ENCODE measurements at regions not wholly inside any gene's neighbourhood (a gene's known extent, or its start where the extent isn't known, plus 50 kb on each side); places are given as distances from the start of the nearest gene placed in this dataset.
"Not testable (repeated sequence)": the region's sequence is repeated elsewhere in the genome, so short reads cannot be mapped to it uniquely, and the experiment has no call there.

DNA sequence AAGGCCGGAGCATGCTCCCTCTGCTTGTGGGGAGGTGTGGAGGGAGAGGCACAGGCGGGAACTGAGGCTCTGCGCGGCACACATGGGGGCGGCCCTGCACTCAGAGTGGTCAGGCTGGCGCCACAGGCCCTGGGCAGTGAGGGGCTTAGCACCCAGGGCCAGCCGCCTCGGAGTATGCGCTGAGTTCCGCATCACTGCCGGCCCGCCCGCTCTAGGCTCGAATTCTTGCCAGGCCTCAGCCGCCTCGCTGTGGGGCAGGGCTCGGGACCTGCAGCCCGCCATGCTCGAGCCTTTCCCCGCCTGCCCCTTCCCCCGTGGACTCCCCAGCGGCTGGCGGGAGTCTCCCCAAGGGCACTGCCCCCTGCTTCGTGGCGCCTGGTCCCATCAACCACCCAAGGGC, 905.9 kb downstream of the SPATA31A6 start:
- H3K9me3 Mint-ChIP-seq (ENCODE audit: low read depth, unreplicated experiment); H3K4me3 Mint-ChIP-seq (ENCODE audit: low read depth, unreplicated experiment); H3K27me3 Mint-ChIP-seq (ENCODE audit: unreplicated experiment); H3K36me3 Mint-ChIP-seq (ENCODE audit: insufficient read depth, unreplicated experiment); CTCF ChIA-PET; intact Hi-C loops (cut with micrococcal nuclease; ENCODE audit: unreplicated experiment); H3K27ac Mint-ChIP-seq (ENCODE audit: unreplicated experiment); H3K4me1 Mint-ChIP-seq (ENCODE audit: low read depth, unreplicated experiment); BruUV-seq (replicated peaks); DNase-seq: not testable (repeated sequence)

DNA sequence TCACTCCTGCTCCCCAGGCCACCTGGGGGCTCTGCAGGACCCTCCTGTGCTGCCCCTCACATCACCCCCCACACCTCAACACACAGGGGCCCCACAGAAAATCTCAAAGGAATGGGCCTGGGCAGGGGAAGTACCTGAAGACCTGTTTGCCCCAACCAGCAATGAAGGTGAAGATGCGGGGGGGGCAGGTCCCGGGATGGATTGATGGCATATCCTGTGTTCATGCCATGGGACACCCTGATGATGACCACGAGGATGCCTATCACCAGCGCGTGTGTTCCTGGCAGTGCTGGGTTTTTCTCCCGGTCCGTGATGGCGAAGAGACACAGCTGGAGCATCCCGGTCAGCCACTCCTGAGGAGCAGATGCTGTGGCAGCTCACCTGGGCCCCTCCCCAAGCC, 926.9 kb downstream of the SPATA31A6 start:
- BruUV-seq (replicated peaks); H3K36me3 Mint-ChIP-seq (ENCODE audit: insufficient read depth, unreplicated experiment); intact Hi-C loops (cut with micrococcal nuclease; ENCODE audit: unreplicated experiment); H3K4me3 Mint-ChIP-seq (ENCODE audit: low read depth, unreplicated experiment); H3K9me3 Mint-ChIP-seq (ENCODE audit: low read depth, unreplicated experiment); DNase-seq; H3K27ac Mint-ChIP-seq (ENCODE audit: unreplicated experiment); CTCF ChIA-PET; H3K27me3 Mint-ChIP-seq (ENCODE audit: unreplicated experiment); H3K4me1 Mint-ChIP-seq (ENCODE audit: low read depth, unreplicated experiment): not testable (repeated sequence)

DNA sequence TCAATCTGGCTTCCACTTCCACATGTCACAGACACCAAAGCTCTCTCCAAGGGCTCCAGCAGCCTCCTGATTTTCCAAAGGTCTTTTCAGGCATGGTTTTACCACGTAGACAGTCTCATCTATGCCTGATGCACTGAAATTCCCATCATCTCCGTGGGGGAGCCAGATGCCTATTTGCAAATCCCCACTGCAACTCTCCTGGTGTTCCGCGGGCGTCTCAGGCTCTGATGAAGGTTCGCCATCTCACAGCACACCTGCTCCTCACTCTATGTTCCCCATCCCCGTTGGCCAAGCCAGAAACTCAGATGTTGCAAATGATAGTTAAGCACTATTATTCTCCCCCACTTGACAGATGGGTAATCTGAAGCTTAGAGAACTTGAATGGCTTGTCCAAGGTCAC, 929.4 kb downstream of the SPATA31A6 start:
- DNase-seq; H3K4me1 Mint-ChIP-seq (ENCODE audit: low read depth, unreplicated experiment); BruUV-seq (replicated peaks); H3K27ac Mint-ChIP-seq (ENCODE audit: unreplicated experiment); H3K4me3 Mint-ChIP-seq (ENCODE audit: low read depth, unreplicated experiment); H3K27me3 Mint-ChIP-seq (ENCODE audit: unreplicated experiment); intact Hi-C loops (cut with micrococcal nuclease; ENCODE audit: unreplicated experiment); CTCF ChIA-PET; H3K9me3 Mint-ChIP-seq (ENCODE audit: low read depth, unreplicated experiment); H3K36me3 Mint-ChIP-seq (ENCODE audit: insufficient read depth, unreplicated experiment): not testable (repeated sequence)

DNA sequence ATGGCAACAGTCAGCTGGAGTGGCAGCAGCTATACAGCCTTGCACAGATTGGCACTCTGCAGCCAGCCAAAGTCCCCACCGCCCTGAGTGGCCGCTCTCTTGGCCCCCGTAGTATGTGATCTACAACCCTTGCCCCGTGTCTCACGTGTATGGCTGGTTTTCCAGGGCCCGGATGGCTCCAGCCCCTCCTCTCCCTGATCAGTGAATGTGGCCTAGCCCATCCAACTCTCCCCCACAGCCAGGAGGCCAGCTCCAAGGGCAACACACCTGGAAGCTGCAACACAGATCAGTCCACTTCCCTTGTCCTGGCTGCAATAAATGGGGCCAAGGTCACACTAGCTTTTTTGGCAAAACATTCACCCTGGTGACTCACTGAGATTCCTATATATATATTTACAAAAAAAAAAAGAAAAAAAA, 932.4 kb downstream of the SPATA31A6 start:
- H3K27me3 Mint-ChIP-seq (ENCODE audit: unreplicated experiment); intact Hi-C loops (cut with micrococcal nuclease; ENCODE audit: unreplicated experiment); H3K4me1 Mint-ChIP-seq (ENCODE audit: low read depth, unreplicated experiment); DNase-seq; H3K36me3 Mint-ChIP-seq (ENCODE audit: insufficient read depth, unreplicated experiment); BruUV-seq (replicated peaks); CTCF ChIA-PET; H3K9me3 Mint-ChIP-seq (ENCODE audit: low read depth, unreplicated experiment); H3K4me3 Mint-ChIP-seq (ENCODE audit: low read depth, unreplicated experiment); H3K27ac Mint-ChIP-seq (ENCODE audit: unreplicated experiment): not testable (repeated sequence)

DNA sequence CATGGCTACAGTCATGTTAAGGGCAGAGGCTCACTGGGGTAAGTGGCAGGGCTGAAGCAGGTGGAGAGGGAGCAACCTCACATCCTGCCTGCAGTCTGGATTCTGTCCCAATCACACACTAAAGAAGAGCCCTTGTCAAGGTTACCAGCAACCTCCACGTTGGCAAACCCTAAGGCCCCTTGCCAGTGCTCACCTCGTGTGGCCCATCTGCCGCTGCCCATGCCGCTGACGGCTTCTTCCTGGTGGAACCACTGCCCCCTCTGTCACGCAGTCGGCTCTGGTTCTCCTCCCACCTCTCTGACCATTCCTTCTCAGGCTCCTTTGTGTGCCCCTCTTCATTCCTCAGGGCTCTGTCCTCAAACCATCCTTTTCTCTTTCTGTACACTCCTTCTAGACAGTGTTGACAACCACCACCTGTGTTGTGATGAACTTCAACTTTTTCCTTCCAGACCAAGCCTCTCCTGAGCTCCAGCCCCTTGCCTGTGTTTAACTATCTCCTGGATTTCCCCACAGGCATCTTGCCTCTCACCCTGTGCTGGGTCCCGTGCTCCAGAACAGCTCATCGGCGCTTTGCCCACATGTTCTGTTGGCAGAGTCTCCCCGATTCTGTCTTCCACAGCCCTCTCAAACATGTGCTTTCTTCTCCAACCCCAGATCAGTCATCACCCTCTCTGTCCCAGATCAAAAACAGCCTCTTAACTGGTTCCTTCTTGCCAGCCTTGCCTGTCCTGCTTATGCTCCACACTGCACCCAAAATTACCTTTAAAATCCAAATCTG, 934.8 kb downstream of the SPATA31A6 start:
- DNase-seq; H3K4me1 Mint-ChIP-seq (ENCODE audit: low read depth, unreplicated experiment); H3K27ac Mint-ChIP-seq (ENCODE audit: unreplicated experiment); BruUV-seq (replicated peaks); intact Hi-C loops (cut with micrococcal nuclease; ENCODE audit: unreplicated experiment); H3K4me3 Mint-ChIP-seq (ENCODE audit: low read depth, unreplicated experiment); H3K27me3 Mint-ChIP-seq (ENCODE audit: unreplicated experiment); H3K9me3 Mint-ChIP-seq (ENCODE audit: low read depth, unreplicated experiment); H3K36me3 Mint-ChIP-seq (ENCODE audit: insufficient read depth, unreplicated experiment); CTCF ChIA-PET: not testable (repeated sequence)

DNA sequence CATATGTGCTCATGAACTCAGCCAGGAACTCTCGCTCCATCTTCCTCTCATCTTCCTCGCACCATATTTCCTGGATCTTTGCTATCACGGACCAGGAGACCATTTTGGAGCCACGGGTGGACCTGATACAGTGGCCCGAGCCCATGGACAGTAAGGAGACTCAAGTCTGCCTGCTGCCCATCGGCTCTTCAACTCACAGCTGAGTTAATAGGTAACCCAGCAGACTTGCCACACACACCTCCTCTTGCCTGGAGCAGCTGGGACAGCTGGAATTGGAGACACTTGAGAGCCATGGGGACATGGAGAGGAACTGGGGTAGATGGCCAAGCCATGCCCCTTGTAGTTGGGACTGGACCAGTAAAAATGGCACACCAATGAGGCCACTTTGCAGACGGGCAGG, 936.1 kb downstream of the SPATA31A6 start:
- H3K27me3 Mint-ChIP-seq (ENCODE audit: unreplicated experiment); BruUV-seq (replicated peaks); DNase-seq; H3K36me3 Mint-ChIP-seq (ENCODE audit: insufficient read depth, unreplicated experiment); H3K4me3 Mint-ChIP-seq (ENCODE audit: low read depth, unreplicated experiment); H3K9me3 Mint-ChIP-seq (ENCODE audit: low read depth, unreplicated experiment); H3K27ac Mint-ChIP-seq (ENCODE audit: unreplicated experiment); CTCF ChIA-PET; H3K4me1 Mint-ChIP-seq (ENCODE audit: low read depth, unreplicated experiment); intact Hi-C loops (cut with micrococcal nuclease; ENCODE audit: unreplicated experiment): not testable (repeated sequence)

DNA sequence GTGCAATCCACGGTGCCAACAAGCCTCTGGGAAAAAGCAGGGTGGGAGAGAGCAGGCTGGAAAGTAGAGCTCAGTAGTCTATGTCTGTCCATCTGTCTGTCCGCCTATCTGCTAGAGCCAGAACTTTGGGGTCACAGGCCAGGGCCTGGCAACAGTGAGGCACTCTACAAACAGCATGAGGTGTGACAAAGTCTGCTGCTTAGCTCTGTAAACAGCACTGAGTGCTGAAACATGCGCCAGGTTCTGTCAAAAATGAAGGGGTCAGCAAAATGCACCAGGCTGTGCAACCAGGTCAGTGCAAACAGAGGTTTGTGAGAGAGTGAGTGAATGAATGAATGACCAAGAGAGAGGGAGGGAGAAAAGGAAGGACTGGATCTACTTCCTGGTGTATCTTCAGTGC, 936.5 kb downstream of the SPATA31A6 start:
- intact Hi-C loops (cut with micrococcal nuclease; ENCODE audit: unreplicated experiment); H3K27me3 Mint-ChIP-seq (ENCODE audit: unreplicated experiment); H3K36me3 Mint-ChIP-seq (ENCODE audit: insufficient read depth, unreplicated experiment); CTCF ChIA-PET; DNase-seq; H3K4me1 Mint-ChIP-seq (ENCODE audit: low read depth, unreplicated experiment); H3K27ac Mint-ChIP-seq (ENCODE audit: unreplicated experiment); BruUV-seq (replicated peaks); H3K9me3 Mint-ChIP-seq (ENCODE audit: low read depth, unreplicated experiment); H3K4me3 Mint-ChIP-seq (ENCODE audit: low read depth, unreplicated experiment): not testable (repeated sequence)

DNA sequence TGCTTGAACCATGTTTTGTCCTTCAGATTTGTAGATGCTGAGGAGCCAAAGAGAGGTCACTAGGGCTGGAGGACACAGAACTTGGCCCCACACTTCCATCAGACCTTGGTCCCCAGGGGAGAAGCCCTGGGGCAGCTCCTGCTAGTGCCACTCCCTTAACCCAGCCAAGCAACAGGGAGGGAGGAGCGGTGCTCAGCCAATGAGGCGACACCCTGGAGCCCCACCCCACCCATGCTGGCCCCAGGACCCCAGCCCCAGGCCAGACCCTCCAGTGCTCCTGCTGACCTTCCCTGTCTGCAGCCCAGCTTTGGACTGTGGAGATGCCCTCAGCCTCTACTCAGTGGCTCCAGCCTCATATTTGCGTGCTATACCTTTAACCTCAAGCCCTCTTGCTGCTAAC, 942.4 kb downstream of the SPATA31A6 start:
- H3K4me3 Mint-ChIP-seq (ENCODE audit: low read depth, unreplicated experiment); BruUV-seq (replicated peaks); H3K4me1 Mint-ChIP-seq (ENCODE audit: low read depth, unreplicated experiment); H3K9me3 Mint-ChIP-seq (ENCODE audit: low read depth, unreplicated experiment); H3K27ac Mint-ChIP-seq (ENCODE audit: unreplicated experiment); DNase-seq; H3K27me3 Mint-ChIP-seq (ENCODE audit: unreplicated experiment); intact Hi-C loops (cut with micrococcal nuclease; ENCODE audit: unreplicated experiment); H3K36me3 Mint-ChIP-seq (ENCODE audit: insufficient read depth, unreplicated experiment); CTCF ChIA-PET: not testable (repeated sequence)

DNA sequence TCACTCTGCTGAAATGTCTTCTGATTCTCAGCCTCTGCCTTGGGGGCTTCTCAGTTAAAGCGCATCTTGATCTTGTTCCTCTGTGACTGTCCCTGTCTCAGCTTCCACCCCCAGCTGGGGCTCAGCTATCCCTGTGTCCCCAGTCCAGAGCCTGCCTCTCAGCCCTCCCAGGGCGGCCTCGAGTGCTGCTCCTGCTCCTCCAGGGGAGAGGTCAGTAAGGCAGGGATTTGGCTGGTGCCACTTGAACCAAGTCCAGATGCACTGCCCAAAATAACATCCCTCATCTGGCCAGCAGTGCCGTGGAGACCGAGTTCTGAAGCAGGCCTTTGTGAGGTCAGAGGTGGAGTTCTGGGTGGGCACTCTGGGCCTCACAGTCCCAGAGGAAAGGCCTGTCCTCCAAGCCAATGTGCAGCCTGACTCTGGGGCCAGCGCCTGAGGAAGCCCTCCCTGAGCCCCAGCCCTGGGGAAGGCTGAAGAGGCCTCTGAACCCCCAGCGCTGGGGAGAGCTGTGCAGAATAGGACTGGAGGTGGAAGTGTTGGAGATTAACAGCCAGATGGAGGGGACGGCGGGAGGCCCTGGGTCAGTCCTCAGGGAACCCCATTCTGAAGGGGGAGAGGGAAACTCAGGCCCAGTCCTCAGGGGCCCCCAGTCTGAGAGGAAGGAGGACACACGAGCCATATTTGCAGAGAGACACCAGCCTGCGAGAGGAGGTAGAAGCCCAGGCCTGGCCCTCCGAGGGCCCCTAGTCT, 943.7 kb downstream of the SPATA31A6 start:
- H3K4me1 Mint-ChIP-seq (ENCODE audit: low read depth, unreplicated experiment); H3K4me3 Mint-ChIP-seq (ENCODE audit: low read depth, unreplicated experiment); CTCF ChIA-PET; H3K27ac Mint-ChIP-seq (ENCODE audit: unreplicated experiment); H3K27me3 Mint-ChIP-seq (ENCODE audit: unreplicated experiment); intact Hi-C loops (cut with micrococcal nuclease; ENCODE audit: unreplicated experiment); H3K9me3 Mint-ChIP-seq (ENCODE audit: low read depth, unreplicated experiment); DNase-seq; H3K36me3 Mint-ChIP-seq (ENCODE audit: insufficient read depth, unreplicated experiment); BruUV-seq (replicated peaks): not testable (repeated sequence)

DNA sequence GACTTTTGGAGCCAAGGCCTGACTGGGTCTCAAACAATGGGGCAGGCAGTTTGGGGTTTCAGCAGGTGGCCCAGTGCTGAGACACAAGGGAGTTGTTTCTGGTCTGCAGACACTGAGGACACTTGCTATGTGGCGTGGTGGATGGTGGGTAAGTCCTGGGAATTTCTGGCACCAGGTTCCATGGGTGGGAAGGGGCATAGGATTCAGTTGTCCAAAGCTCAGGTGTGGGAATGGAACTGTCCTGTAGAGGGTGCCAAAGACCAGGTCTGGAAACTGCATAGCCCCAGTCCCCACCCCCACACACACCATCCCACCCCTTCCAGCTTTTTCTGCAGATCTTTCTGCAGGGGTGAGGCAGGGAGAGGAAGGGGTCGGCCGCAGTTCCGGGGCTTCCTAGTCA, 944.5 kb downstream of the SPATA31A6 start:
- intact Hi-C loops (cut with micrococcal nuclease; ENCODE audit: unreplicated experiment); H3K27ac Mint-ChIP-seq (ENCODE audit: unreplicated experiment); CTCF ChIA-PET; H3K36me3 Mint-ChIP-seq (ENCODE audit: insufficient read depth, unreplicated experiment); H3K4me1 Mint-ChIP-seq (ENCODE audit: low read depth, unreplicated experiment); BruUV-seq (replicated peaks); H3K9me3 Mint-ChIP-seq (ENCODE audit: low read depth, unreplicated experiment); DNase-seq; H3K27me3 Mint-ChIP-seq (ENCODE audit: unreplicated experiment); H3K4me3 Mint-ChIP-seq (ENCODE audit: low read depth, unreplicated experiment): not testable (repeated sequence)
